HCT116 (cell line): ENCODE measurements at regions not wholly inside any gene's neighbourhood (a gene's known extent, or its start where the extent isn't known, plus 50 kb on each side); places are given as distances from the start of the nearest gene placed in this dataset.

Experiments used
- ATAC-seq: fragments of 200-7000 bp; cut with Tn5 transposase; 2 replicates; pipeline ENCODE4 v1.9.1; 2020; ENCODE audit warnings: mild to moderate bottlenecking, moderate library complexity
- BruUV-seq: library from RNA; stranded (reverse); fragments of 400-500 nt; replicated peaks from 2 replicates; lab custom pipeline; 2021; lab: Mats Ljungman, UMichigan
- CTCF ChIA-PET: fragments of 300-600 bp; sonication (Branson Sonifier 250); formaldehyde crosslinking; loops from one replicate; lab custom pipeline; 2021; ENCODE audit warnings: antibody characterized with exemption; lab: Charles Lee
- POLR2A ChIA-PET: fragments of 300-600, 350-600 bp; sonication (Branson Sonifier 250); formaldehyde crosslinking; loops from one replicate; lab custom pipeline; 2021; ENCODE audit warnings: antibody characterized with exemption; lab: Charles Lee
- RAD21 ChIA-PET, 2 experiments: fragments of 300-600 bp; sonication (Branson Sonifier 250); formaldehyde crosslinking; loops; one replicate each; lab custom pipeline; 2023; ENCODE audit warnings: low total read pairs in 2 of 2; ENCODE audit not compliant: uncharacterized antibody in 2 of 2, unreplicated experiment in 2 of 2, low non-redundant PET in 1 of 2; lab: Charles Lee
- DNase-seq: peaks from one replicate; pipeline ENCODE4 v3.0.0-alpha.2; 2010; ENCODE audit warnings: low read depth, low spot score
- H2AFZ ChIP-seq: fragments of 200-600 bp; shearing (Covaris generic), sonication (generic); 2 replicates; pipeline ENCODE4 v1.6.1; 2017; ENCODE audit warnings: low read depth, mixed run types, mixed read lengths, antibody characterized with exemption, low read length; ENCODE audit not compliant: poor library complexity, severe bottlenecking
- H3K27ac ChIP-seq: 2 replicates; pipeline ENCODE4 v1.5.1; 2012; ENCODE audit warnings: low read depth, low read length
- H3K27me3 ChIP-seq: fragments of 200-600 bp; sonication (generic); 2 replicates; pipeline ENCODE4 v1.6.1; 2016; ENCODE audit warnings: mixed run types, low read length, mixed read lengths; ENCODE audit not compliant: insufficient read depth
- H3K36me3 ChIP-seq, 2 experiments: fragments of 200-500 bp in 1 of 2; fragments of 200-600 bp in 1 of 2; sonication (Bioruptor generic) in 1 of 2; sonication (generic) in 1 of 2; 2 replicates each; pipeline versions ENCODE4 v1.5.1 to v1.6.1; 2014 to 2016; ENCODE audit warnings: low read length in 2 of 2, inconsistent platforms in 1 of 2, mixed read lengths in 1 of 2, mixed run types in 1 of 2; ENCODE audit not compliant: insufficient read depth in 2 of 2, control insufficient read depth in 1 of 2
- H3K4me1 ChIP-seq, 2 experiments: fragments of 200-600 bp in 1 of 2; sonication (generic) in 1 of 2; 2 replicates each; pipeline versions ENCODE4 v1.5.1 to v1.6.1; 2012 to 2017; ENCODE audit warnings: low read length in 2 of 2, inconsistent platforms in 1 of 2, mild to moderate bottlenecking in 1 of 2, mixed read lengths in 1 of 2, mixed run types in 1 of 2, moderate library complexity in 1 of 2; ENCODE audit not compliant: insufficient read depth in 2 of 2, control insufficient read depth in 1 of 2
- H3K4me2 ChIP-seq: fragments of 200-600 bp; sonication (generic); 2 replicates; pipeline ENCODE4 v1.6.1; 2017; ENCODE audit warnings: mixed run types, low read length, mixed read lengths
- H3K4me3 ChIP-seq, 2 experiments: fragments of 200-600 bp in 1 of 2; sonication (generic) in 1 of 2; replicated peaks in 1 of 2; 2 replicates each; pipeline ENCODE4 v1.5.1; 2011 to 2016; ENCODE audit warnings: low read length in 2 of 2, control low read depth in 1 of 2, low read depth in 1 of 2, mild to moderate bottlenecking in 1 of 2, mixed read lengths in 1 of 2, mixed run types in 1 of 2
- H3K79me2 ChIP-seq: fragments of 200-600 bp; sonication (generic); 2 replicates; pipeline ENCODE4 v1.6.1; 2017; ENCODE audit warnings: mild to moderate bottlenecking, mixed run types, low read length, moderate library complexity, mixed read lengths; ENCODE audit not compliant: insufficient read depth
- H3K9ac ChIP-seq: fragments of 200-600 bp; sonication (generic); 2 replicates; pipeline ENCODE4 v1.6.1; 2016; ENCODE audit warnings: low read length, mixed read lengths
- H3K9me2 ChIP-seq: fragments of 200-600 bp; sonication (generic), shearing (Covaris generic); 2 replicates; pipeline ENCODE4 v1.6.1; 2017; ENCODE audit warnings: mixed run types, mild to moderate bottlenecking, moderate library complexity; ENCODE audit not compliant: insufficient read depth
- H3K9me3 ChIP-seq, 2 experiments: fragments of 200-500 bp in 1 of 2; fragments of 200-600 bp in 1 of 2; sonication (Bioruptor generic) in 1 of 2; sonication (generic) in 1 of 2; 2 replicates each; pipeline ENCODE4 v1.6.1; 2014 to 2017; ENCODE audit warnings: low read length in 2 of 2, mixed read lengths in 2 of 2, inconsistent platforms in 1 of 2, low read depth in 1 of 2, mild to moderate bottlenecking in 1 of 2, mixed run types in 1 of 2, moderate library complexity in 1 of 2; ENCODE audit not compliant: control insufficient read depth in 1 of 2, insufficient read depth in 1 of 2
- H4K20me1 ChIP-seq: fragments of 200-600 bp; sonication (generic), shearing (Covaris generic); 2 replicates; pipeline ENCODE4 v1.6.1; 2017; ENCODE audit warnings: mixed run types, mild to moderate bottlenecking, moderate library complexity; ENCODE audit not compliant: insufficient read depth
- ATF3 ChIP-seq: IDR thresholded peaks from 2 replicates; pipeline ENCODE4 v1.6.1; 2012
- CBX3 ChIP-seq: IDR thresholded peaks from 2 replicates; pipeline ENCODE4 v1.6.1; 2012; ENCODE audit warnings: low read depth
- CEBPB ChIP-seq: IDR thresholded peaks from 2 replicates; pipeline ENCODE4 v1.6.1; 2012; ENCODE audit warnings: low read depth
- CTCF ChIP-seq, 3 experiments: fragments of 200-600 bp in 1 of 3; sonication (generic) in 1 of 3; IDR thresholded peaks in 2 of 3; conservative IDR thresholded peaks in 1 of 3; 2 replicates each; pipeline ENCODE4 v1.5.1; 2012 to 2017; ENCODE audit warnings: low read depth in 2 of 3, low read length in 2 of 3, antibody characterized with exemption in 1 of 3, borderline replicate concordance in 1 of 3, control low read depth in 1 of 3, mild to moderate bottlenecking in 1 of 3, mixed read lengths in 1 of 3, mixed run types in 1 of 3, moderate library complexity in 1 of 3; ENCODE audit not compliant: insufficient read depth in 1 of 3
- EGR1 ChIP-seq: IDR thresholded peaks from 2 replicates; pipeline ENCODE4 v1.6.1; 2012; ENCODE audit warnings: low read depth
- EZH2phosphoT487 ChIP-seq: fragments of 200-600 bp; IDR thresholded peaks from 2 replicates; pipeline ENCODE4 v1.6.1; 2018; ENCODE audit warnings: antibody characterized with exemption, borderline replicate concordance
- JUND ChIP-seq: IDR thresholded peaks from 2 replicates; pipeline ENCODE4 v1.6.1; 2012
- MAX ChIP-seq: IDR thresholded peaks from 2 replicates; pipeline ENCODE4 v1.6.1; 2012
- POLR2A ChIP-seq: IDR thresholded peaks from 2 replicates; pipeline ENCODE4 v1.7.0; 2011; ENCODE audit warnings: borderline replicate concordance; ENCODE audit not compliant: insufficient read depth, insufficient read length; ENCODE audit errors: extremely low read depth
- POLR2AphosphoS5 ChIP-seq: IDR thresholded peaks from 2 replicates; pipeline ENCODE4 v1.6.1; 2011; ENCODE audit warnings: mild to moderate bottlenecking, low read depth, low read length, moderate library complexity
- RAD21 ChIP-seq: IDR thresholded peaks from 2 replicates; pipeline ENCODE4 v1.6.1; 2012; ENCODE audit warnings: low read depth, mild to moderate bottlenecking
- REST ChIP-seq: IDR thresholded peaks from 2 replicates; pipeline ENCODE4 v1.6.1; 2012; ENCODE audit warnings: low read depth
- SP1 ChIP-seq: IDR thresholded peaks from 2 replicates; pipeline ENCODE4 v1.6.1; 2012; ENCODE audit warnings: low read depth
- SRF ChIP-seq: IDR thresholded peaks from 2 replicates; pipeline ENCODE4 v1.6.1; 2012; ENCODE audit warnings: low read depth
- TCF7L2 ChIP-seq: IDR thresholded peaks from 2 replicates; pipeline ENCODE4 v1.7.0; 2011; ENCODE audit warnings: borderline replicate concordance, inconsistent platforms; ENCODE audit not compliant: insufficient read depth, insufficient read length; ENCODE audit errors: extremely low read depth
- YY1 ChIP-seq: IDR thresholded peaks from 2 replicates; pipeline ENCODE4 v1.6.1; 2011; ENCODE audit warnings: low read length, low read depth, moderate library complexity, mild to moderate bottlenecking; ENCODE audit not compliant: insufficient replicate concordance; ENCODE audit errors: extremely low read depth
- ZBTB33 ChIP-seq: IDR thresholded peaks from 2 replicates; pipeline ENCODE4 v1.6.1; 2011; ENCODE audit warnings: mild to moderate bottlenecking, low read length, moderate library complexity; ENCODE audit not compliant: insufficient replicate concordance; ENCODE audit errors: extremely low read depth
- ZFX ChIP-seq: fragments of 450-650 bp; IDR thresholded peaks from 2 replicates; pipeline ENCODE4 v1.6.1; 2017
- ZNF274 ChIP-seq: fragments of 200-500 bp; sonication (Bioruptor generic); IDR thresholded peaks from 2 replicates; pipeline ENCODE4 v1.6.1; 2014; ENCODE audit warnings: mild to moderate bottlenecking, low read depth, low read length, inconsistent platforms
- intact Hi-C: fragments of 100-400 bp; cut with micrococcal nuclease; formaldehyde crosslinking; loops from 2 replicates; pipeline ENCODE4 v1.10.0; 2022

- CTCF ChIA-PET = no interaction called here
- Histone ChIP-seq H3K4me1 (no peaks in the 10 kb centered on the region), H3K9me3 (peaks cover 0 to 5% of the 10 kb centered on the region in 2 experiments; a peak in 1 of 4 replicates), H3K36me3 (no peaks in the 10 kb centered on the region), H3K9ac (no peak overlapping the region), H3K27ac (no peak overlapping the region), H3K4me3 (no peak overlapping the region), H3K79me2 (no peaks in the 10 kb centered on the region), H3K9me2 (no peaks in the 10 kb centered on the region), H4K20me1 (no peaks in the 10 kb centered on the region), H3K27me3 (no peaks in the 10 kb centered on the region), H3K4me2 (no peak overlapping the region), H2AFZ (no peak overlapping the region)
- no TSS peak for BruUV-seq
- POLR2A ChIA-PET = no interaction called here
- DNase-seq = no peak
- intact Hi-C loops = loop anchor here (5.0 kb wide), 1 partner anchor 1504 kb away; no protein-coding TSS in a partner anchor
- ATAC-seq = no peak
- TF ChIP-seq ZFX = no peak
- TF ChIP-seq POLR2A = no peak
- no peak for TF ChIP-seq ZBTB33
- TF ChIP-seq MAX = no peak
- no peak for TF ChIP-seq CTCF (IDR thresholded peaks at IDR 0.05 in 2 of 3, conservative IDR thresholded peaks at IDR 0.05 in 1 of 3; ENCODE audit: borderline replicate concordance in 1 of 3, insufficient read depth in 1 of 3, low read depth in 2 of 3, low read length in 2 of 3)
- no peak for TF ChIP-seq RAD21
- no peak for TF ChIP-seq CBX3
- no peak for TF ChIP-seq YY1
- TF ChIP-seq TCF7L2 = no peak
- no peak for TF ChIP-seq REST
- no peak for TF ChIP-seq SRF
- no peak for TF ChIP-seq SP1
- TF ChIP-seq ATF3 = no peak
- TF ChIP-seq CEBPB = no peak
- TF ChIP-seq EZH2phosphoT487 = no peak
- no peak for TF ChIP-seq POLR2AphosphoS5
- TF ChIP-seq ZNF274 = no peak
- TF ChIP-seq JUND = no peak
- TF ChIP-seq EGR1 = no peak
- TF ChIP-seq, all 23 proteins: peak for 0
- RAD21 ChIA-PET = no interaction called here
Measured at GRCh38 chr15:25512957-25513356, 74.1 kb upstream of the UBE3A start.
